Stimulated activated effector memory CD8-positive, alpha-beta T cell treated with anti-CD3 and anti-CD28 coated beads, Interleukin-12 subunit alpha, Interleukin-12 subunit beta, amount 100 ng/mL, for 72 hours (primary cell): ENCODE measurements at regions not wholly inside any gene's neighbourhood (a gene's known extent, or its start where the extent isn't known, plus 50 kb on each side); places are given as distances from the start of the nearest gene placed in this dataset.

Experiments used
- ATAC-seq: fragments of 150-1000 bp; cut with Tn5 transposase; 2 replicates; pipeline ENCODE4 v1.10.0; 2021
- DNase-seq, 2 donors: peaks; one replicate each; pipeline ENCODE4 v3.0.0; 2021 to 2022; ENCODE audit warnings: low spot score in 2 of 2
- H3K27ac Mint-ChIP-seq: one replicate; pipeline ENCODE4 v1.8.0; 2022; ENCODE audit warnings: mild to moderate bottlenecking, mixed read lengths
- H3K36me3 Mint-ChIP-seq: one replicate; pipeline ENCODE4 v1.8.0; 2022; ENCODE audit warnings: mild to moderate bottlenecking, mixed read lengths
- H3K4me1 Mint-ChIP-seq: one replicate; pipeline ENCODE4 v1.8.0; 2022; ENCODE audit warnings: mixed read lengths
- H3K4me3 Mint-ChIP-seq: one replicate; pipeline ENCODE4 v1.8.0; 2022; ENCODE audit warnings: mild to moderate bottlenecking, mixed read lengths
- H3K9me3 Mint-ChIP-seq: one replicate; pipeline ENCODE4 v1.8.0; 2022; ENCODE audit warnings: mixed read lengths

- no peaks in the 10 kb centered on the region for H3K4me1 Mint-ChIP-seq
- no peak for ATAC-seq
Measured at GRCh38 chr3:29070959-29071634, 209.8 kb upstream of the RBMS3 start.

GRCh38 chr3:29072611-29073010 lies 208.3 kb upstream of the RBMS3 start:
- Mint-ChIP-seq H3K27ac (no peak overlapping the region), H3K4me3 (no peak overlapping the region), H3K36me3 (no peaks in the 10 kb centered on the region), H3K4me1 (no peaks in the 10 kb centered on the region), H3K9me3 (peaks cover 6% of the 10 kb centered on the region)
- no peak for ATAC-seq
- no peak for DNase-seq

More at GRCh38 chr3:29070959-29071634, 209.8 kb upstream of the RBMS3 start:
- Mint-ChIP-seq H3K27ac (no peak overlapping the region), H3K4me3 (no peak overlapping the region), H3K36me3 (no peaks in the 10 kb centered on the region), H3K9me3 (peaks cover 6% of the 10 kb centered on the region)
- no peak for DNase-seq

DNA sequence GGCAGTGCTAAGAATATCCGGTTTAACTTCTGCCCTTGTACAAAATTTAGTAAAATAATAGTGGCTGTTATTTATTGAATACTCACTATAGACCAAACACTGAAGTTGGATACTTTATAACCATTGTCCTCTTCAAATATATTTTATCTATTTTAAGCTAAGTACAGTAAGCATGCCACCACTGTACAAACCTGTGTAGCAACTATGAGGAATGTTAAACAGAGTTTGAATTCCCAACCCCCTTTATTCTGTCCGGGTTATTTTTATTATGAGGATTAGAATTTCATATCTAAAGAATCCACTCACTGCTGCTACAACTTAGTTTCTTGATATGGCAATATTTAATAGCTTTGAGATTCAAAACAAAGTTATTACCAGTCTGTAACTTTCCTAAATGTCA lies 203.5 kb upstream of the RBMS3 start:
- ATAC-seq: no peak
- H3K4me3 Mint-ChIP-seq: no peak overlapping the region
- H3K9me3 Mint-ChIP-seq: no peaks in the 10 kb centered on the region

DNA sequence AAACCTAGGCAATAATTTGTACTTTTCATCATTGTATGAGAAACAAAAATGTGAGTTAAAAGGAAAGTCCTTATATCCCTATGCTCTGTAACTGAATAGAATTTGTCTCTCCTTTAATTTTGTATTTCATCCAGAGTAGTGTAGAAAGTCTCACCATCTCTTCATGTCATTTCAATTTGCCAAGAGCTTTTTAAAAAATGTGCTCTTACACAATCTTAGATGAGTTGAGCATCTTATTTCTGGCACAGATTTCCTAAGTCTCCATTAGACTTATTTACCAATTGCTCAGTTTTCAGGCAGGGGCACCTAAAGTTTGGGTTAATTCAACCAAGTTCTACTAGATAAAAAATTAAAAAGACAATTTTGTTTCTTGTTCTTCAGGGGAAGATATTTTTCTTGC lies 201.5 kb upstream of the RBMS3 start:
- DNase-seq (no peak), ATAC-seq (no peak)
- Mint-ChIP-seq H3K27ac (no peak overlapping the region), H3K4me3 (no peak overlapping the region), H3K36me3 (no peaks in the 10 kb centered on the region), H3K9me3 (no peaks in the 10 kb centered on the region), H3K4me1 (no peaks in the 10 kb centered on the region)

More for the DNA sequence above, 203.5 kb upstream of the RBMS3 start:
- Mint-ChIP-seq H3K36me3 (no peaks in the 10 kb centered on the region), H3K4me1 (no peaks in the 10 kb centered on the region), H3K27ac (no peak overlapping the region)
- DNase-seq: no peak

DNA sequence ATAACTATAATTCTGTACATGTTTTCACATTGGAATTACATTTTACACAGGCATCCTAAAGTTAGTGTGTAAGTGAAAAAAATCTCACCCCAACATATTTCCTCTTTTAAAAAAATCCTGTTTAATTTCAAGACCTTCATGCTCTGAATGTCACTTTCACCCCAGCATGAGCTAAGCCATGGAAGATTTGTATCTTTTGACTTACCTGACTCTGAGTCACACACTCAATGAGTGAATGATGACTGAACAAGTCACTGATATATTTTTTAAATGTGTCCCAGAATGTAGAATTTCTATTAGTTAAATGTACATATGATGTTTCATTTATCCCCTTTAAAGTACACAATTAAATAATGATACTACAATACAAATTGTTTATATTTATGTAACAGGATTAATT lies 199.9 kb upstream of the RBMS3 start:
- no peak for DNase-seq
- Mint-ChIP-seq H3K27ac (no peak overlapping the region), H3K4me3 (no peak overlapping the region), H3K4me1 (no peaks in the 10 kb centered on the region), H3K9me3 (peaks cover 2% of the 10 kb centered on the region), H3K36me3 (no peaks in the 10 kb centered on the region)
- ATAC-seq: no peak

- peaks cover 4% of the 10 kb centered on the region for H3K9me3 Mint-ChIP-seq
- DNase-seq: no peak
- H3K27ac Mint-ChIP-seq: no peak overlapping the region
- no peak overlapping the region for H3K4me3 Mint-ChIP-seq
- no peaks in the 10 kb centered on the region for H3K4me1 Mint-ChIP-seq
- ATAC-seq: no peak
- no peaks in the 10 kb centered on the region for H3K36me3 Mint-ChIP-seq
Measured at GRCh38 chr3:29083081-29083480, 197.8 kb upstream of the RBMS3 start.

GRCh38 chr3:29083676-29084075 lies 197.2 kb upstream of the RBMS3 start:
- H3K27ac Mint-ChIP-seq: no peak overlapping the region
- H3K36me3 Mint-ChIP-seq: no peaks in the 10 kb centered on the region

GRCh38 chr3:29088579-29088978 lies 192.3 kb upstream of the RBMS3 start:
- H3K4me1 Mint-ChIP-seq: no peaks in the 10 kb centered on the region
- H3K9me3 Mint-ChIP-seq: peaks cover 11% of the 10 kb centered on the region
- ATAC-seq (no peak), DNase-seq (no peak)
- H3K27ac Mint-ChIP-seq: no peak overlapping the region
- H3K36me3 Mint-ChIP-seq: no peaks in the 10 kb centered on the region
- no peak overlapping the region for H3K4me3 Mint-ChIP-seq

More at GRCh38 chr3:29083676-29084075, 197.2 kb upstream of the RBMS3 start:
- H3K4me3 Mint-ChIP-seq: no peak overlapping the region
- H3K9me3 Mint-ChIP-seq: peaks cover 4% of the 10 kb centered on the region
- H3K4me1 Mint-ChIP-seq: no peaks in the 10 kb centered on the region
- no peak for DNase-seq
- ATAC-seq: no peak

- H3K4me1 Mint-ChIP-seq: no peaks in the 10 kb centered on the region
- no peak overlapping the region for H3K4me3 Mint-ChIP-seq
- no peaks in the 10 kb centered on the region for H3K36me3 Mint-ChIP-seq
- no peak overlapping the region for H3K27ac Mint-ChIP-seq
- DNase-seq (no peak), ATAC-seq (no peak)
- peaks cover 11% of the 10 kb centered on the region for H3K9me3 Mint-ChIP-seq
Measured at GRCh38 chr3:29090912-29091597, 189.8 kb upstream of the RBMS3 start.

DNA sequence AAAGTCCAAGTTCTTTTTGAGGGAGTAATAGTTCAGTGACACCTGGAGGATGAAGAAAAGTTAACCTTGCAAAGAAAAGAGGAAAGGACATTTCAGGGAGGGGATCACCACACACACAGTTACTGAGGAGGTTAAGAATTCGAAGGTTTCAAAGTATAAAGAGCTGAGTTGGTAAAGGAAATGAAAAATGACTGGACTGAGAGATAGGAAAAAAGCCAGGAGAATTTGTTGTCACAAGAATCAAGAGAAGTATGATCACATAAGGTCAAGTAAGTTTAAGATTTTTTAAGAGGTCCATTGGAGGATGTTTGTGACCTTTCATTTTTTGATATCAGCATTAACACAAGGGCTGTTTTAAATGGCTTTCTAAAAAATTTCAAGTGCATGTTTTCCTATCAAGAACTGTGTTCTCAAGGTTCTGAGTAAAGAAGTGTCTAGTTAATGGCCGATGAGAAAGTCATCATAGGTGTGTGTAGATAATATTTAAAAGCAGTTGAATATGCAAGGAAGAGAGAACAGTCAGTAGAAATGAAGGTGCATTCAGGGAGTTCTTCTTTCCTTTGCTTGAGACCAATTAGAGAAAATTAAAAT lies 189.2 kb upstream of the RBMS3 start:
- Mint-ChIP-seq H3K27ac (no peak overlapping the region), H3K36me3 (no peaks in the 10 kb centered on the region), H3K4me3 (no peak overlapping the region), H3K4me1 (no peaks in the 10 kb centered on the region), H3K9me3 (peaks cover 14% of the 10 kb centered on the region)
- no peak for ATAC-seq
- no peak for DNase-seq

GRCh38 chr3:29092348-29092747 lies 188.5 kb upstream of the RBMS3 start:
- no peak overlapping the region for H3K27ac Mint-ChIP-seq
- no peaks in the 10 kb centered on the region for H3K4me1 Mint-ChIP-seq
- H3K4me3 Mint-ChIP-seq: no peak overlapping the region
- no peak for ATAC-seq
- H3K36me3 Mint-ChIP-seq: no peaks in the 10 kb centered on the region
- DNase-seq: no peak
- H3K9me3 Mint-ChIP-seq: peaks cover 14% of the 10 kb centered on the region

DNA sequence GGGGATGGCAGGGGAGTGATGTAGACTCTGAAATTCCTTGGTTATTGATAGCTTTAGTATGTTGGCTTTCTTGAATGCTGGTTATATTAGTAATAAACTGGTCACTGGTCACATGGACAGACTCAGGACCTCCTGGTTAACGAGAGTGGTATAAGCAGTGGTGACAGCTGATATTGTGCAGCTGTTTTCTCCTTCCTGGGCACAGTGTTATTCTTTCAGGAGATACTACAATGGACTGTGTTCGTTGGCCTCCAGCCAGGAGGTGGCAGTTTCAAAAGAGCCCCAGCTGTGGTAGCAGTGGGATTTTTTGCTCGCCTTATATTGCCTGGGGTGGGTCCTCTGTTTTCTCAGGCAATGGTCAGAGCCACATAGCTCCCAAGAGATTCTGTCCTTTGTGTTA lies 181.6 kb upstream of the RBMS3 start:
- DNase-seq: no peak
- Mint-ChIP-seq H3K36me3 (no peaks in the 10 kb centered on the region), H3K9me3 (peaks cover 11% of the 10 kb centered on the region), H3K27ac (no peak overlapping the region), H3K4me3 (no peak overlapping the region), H3K4me1 (no peaks in the 10 kb centered on the region)
- peak; percentile 11 for ATAC-seq

- Mint-ChIP-seq H3K27ac (no peak overlapping the region), H3K4me3 (no peak overlapping the region), H3K4me1 (no peaks in the 10 kb centered on the region), H3K36me3 (no peaks in the 10 kb centered on the region), H3K9me3 (peaks cover 13% of the 10 kb centered on the region)
- DNase-seq (no peak), ATAC-seq (peak; percentile 11)
Measured at GRCh38 chr3:29099775-29100174, 181.1 kb upstream of the RBMS3 start.

DNA sequence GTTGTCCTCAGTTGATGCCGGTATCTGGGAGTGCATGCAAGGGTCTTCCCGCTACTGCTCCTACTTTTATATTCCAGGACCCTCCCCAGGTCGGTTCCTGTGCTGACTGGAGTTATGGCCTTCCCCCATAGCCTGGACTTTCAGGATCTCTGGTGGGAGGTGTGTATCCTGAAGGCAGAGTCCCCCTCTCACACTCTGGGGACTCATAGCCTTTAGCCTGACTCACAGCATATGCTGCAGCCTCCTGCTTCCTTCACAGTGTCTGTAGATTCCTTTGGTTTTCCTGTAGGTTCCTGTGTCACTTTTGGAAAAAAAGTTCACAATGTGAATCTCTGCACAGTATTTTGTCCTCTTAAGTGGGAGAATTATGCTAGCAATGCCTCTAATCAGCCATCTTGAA lies 180.6 kb upstream of the RBMS3 start:
- no peaks in the 10 kb centered on the region for H3K4me1 Mint-ChIP-seq
- no peak for ATAC-seq
- H3K36me3 Mint-ChIP-seq: no peaks in the 10 kb centered on the region
- no peak overlapping the region for H3K4me3 Mint-ChIP-seq
- H3K27ac Mint-ChIP-seq: no peak overlapping the region
- DNase-seq: no peak
- peaks cover 13% of the 10 kb centered on the region for H3K9me3 Mint-ChIP-seq

DNA sequence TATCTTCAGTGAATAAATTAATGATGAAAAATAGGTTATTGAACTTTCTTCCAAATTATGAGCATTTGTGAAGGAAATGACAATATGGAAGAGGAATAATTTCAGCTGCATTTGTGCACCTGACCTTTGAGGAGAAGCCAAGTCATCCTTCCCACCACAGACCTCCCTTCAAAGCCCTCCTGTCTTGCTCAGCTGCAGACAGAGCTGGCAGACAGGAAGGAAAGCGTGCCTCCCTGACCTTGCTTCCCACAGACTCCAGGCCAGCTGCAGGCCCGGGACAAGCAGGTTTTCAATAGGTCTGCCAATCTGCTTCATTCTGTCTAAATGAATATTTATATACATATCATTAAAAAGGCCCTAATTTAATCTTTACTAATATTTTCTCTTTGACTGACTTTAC lies 152.9 kb upstream of the RBMS3 start:
- no peak for DNase-seq
- H3K4me1 Mint-ChIP-seq: no peaks in the 10 kb centered on the region
- H3K4me3 Mint-ChIP-seq: no peak overlapping the region
- ATAC-seq: no peak
- no peak overlapping the region for H3K27ac Mint-ChIP-seq
- H3K9me3 Mint-ChIP-seq: peaks cover 3% of the 10 kb centered on the region
- H3K36me3 Mint-ChIP-seq: no peaks in the 10 kb centered on the region

DNA sequence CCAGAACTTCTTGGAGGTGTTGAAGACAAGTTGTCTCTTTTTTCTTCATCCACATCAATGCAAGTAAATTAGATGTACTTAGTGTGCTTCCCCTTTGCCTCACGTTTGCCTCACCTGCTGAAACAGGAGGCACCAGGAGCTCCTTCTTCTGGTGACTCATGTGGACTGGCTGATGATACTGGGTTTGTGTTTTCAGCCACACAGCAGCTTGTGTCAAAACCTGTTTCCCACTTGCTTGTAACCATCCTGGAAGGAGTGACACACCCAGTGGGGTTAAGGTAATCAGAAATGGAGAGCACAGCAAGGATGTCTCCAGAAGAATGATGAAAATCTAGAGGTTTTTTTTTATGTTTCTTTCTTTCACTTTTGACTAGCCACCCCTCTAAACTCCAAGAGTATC lies 143.3 kb upstream of the RBMS3 start:
- H3K27ac Mint-ChIP-seq: no peak overlapping the region
- ATAC-seq: peak; percentile 84

More for the DNA sequence above, 143.3 kb upstream of the RBMS3 start:
- no peak for DNase-seq
- Mint-ChIP-seq H3K9me3 (no peaks in the 10 kb centered on the region), H3K4me3 (no peak overlapping the region), H3K36me3 (no peaks in the 10 kb centered on the region), H3K4me1 (no peaks in the 10 kb centered on the region)
